ENCODE measurements at regions not wholly inside any gene's neighbourhood (a gene's known extent, or its start where the extent isn't known, plus 50 kb on each side); places are given as distances from the start of the nearest gene placed in this dataset.

GRCh38 chr6:139844907-139845306 lies 470.5 kb upstream of the CITED2 start:
- no peak for DNase-seq

GRCh38 chr6:139841794-139842215 lies 467.4 kb upstream of the CITED2 start:
- no peak for DNase-seq

GRCh38 chr6:139839506-139840156 lies 465.2 kb upstream of the CITED2 start:
- DNase-seq = no peak

DNA sequence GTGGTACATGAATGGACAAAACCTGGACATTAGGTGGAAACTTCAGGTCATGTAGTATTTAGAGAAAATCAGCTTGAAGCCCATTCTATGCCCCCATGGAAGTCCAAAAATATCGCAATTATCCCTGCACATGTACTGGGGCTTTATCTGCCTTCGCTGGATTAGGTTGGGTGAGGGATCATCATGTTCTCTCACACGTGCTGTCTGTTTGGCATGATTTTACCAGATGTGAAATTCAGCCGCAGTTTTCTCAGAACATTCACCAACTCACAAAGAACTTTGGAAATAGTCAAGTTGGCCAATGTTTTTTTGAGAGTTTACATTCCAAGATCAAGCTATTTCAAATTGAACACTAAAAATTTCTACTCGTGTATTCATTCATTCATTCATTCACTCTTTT lies 459.8 kb upstream of the CITED2 start:
- DNase-seq = no peak

GRCh38 chr6:139833592-139833991 lies 459.1 kb upstream of the CITED2 start:
- DNase-seq = no peak

DNA sequence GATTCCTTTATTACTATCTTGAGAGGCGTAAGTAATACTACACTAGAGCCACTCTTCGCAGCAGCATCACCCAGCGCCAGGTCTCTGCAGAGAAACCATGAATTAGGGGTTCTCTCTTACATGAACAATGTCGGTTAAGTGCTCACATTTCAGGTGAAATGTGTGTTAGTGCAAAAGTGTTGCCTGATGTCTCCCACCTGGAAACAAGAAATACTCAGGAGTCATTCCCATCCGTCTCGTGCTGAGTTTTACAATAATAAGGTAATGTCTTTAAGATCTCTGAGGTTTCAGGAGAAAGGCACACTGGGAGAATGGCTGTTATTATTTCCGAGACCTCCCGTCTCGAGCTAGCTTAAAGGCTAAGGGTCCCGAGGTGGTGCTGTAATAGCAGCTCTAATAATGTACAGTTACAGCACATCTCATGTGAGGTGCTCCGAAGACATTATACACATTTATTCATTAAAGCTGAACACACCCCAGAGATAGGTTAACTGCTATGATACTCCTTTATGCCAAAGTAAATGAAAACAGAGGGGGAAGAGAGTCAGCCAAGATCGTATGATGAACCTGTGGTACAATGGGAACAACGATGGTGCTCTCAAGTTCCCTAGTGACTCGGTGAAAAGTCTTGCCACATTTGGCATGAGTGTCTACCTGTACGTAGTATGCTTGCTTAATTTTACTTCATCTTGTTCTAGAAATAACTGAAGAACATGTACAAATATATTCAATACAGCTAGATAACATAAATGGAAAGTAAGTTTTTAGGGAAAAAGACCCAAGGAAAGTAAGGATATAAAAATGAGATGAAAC lies 458.3 kb upstream of the CITED2 start:
- no peak for DNase-seq

DNA sequence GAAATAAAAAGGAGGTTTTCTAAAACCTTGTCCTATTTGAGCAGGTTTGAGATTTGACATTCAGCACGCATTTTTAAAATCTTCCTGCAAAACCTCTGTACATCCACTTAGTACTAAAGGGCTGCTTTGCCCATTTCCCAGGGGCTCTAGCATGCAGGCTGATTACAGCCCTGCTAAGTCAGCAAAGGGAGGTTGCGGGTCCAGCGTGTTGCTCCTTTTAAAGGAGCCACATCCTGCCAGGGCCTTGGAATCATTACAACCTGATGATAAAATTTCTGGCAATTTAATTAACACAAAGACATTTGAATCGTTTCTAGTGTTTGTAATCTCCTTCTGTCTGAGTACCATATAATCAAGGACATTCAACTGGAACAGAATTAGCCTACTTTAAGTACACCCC lies 455.1 kb upstream of the CITED2 start:
- no peak for DNase-seq

- DNase-seq = no peak
Measured at GRCh38 chr6:139828751-139829519, 454.5 kb upstream of the CITED2 start.

DNA sequence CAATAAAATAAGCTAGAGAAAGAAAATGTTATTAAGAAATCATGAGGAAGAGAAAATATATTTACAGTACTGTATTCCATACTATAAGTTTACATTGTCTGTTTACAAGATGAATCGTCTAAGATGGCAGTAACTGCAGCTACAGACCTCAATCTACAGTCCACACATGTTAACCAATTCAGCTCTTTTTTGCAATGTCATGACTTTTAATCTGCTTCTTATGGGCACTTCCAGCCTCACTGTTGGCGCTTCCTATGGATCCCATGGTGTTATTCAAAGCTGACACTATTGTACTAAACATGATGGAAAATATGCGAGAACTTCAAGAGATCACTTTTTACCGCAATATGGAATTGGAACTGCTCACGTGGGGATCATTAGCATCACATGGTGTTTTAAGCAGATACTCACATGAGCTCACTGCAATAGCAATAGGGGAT lies 451.5 kb upstream of the CITED2 start:
- no peak for DNase-seq

DNA sequence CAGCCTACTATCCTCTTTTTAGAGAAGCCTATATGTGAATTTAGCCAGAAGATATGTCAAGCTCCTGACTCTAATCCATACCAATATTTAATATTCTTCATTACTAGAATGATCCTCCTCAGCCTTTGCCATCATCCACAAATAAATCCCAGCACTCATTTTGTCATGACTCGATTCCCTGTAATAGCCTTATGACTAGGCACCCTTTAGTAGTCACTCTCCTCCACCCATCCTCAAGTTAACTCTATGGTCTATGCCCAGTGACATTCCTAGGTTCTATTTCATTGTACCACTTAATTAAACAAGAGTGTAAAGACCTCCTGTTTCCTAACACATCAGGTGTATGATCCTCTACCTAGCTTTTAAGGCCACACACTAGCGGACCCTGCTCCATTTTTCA lies 450.4 kb upstream of the CITED2 start:
- no peak for DNase-seq

DNA sequence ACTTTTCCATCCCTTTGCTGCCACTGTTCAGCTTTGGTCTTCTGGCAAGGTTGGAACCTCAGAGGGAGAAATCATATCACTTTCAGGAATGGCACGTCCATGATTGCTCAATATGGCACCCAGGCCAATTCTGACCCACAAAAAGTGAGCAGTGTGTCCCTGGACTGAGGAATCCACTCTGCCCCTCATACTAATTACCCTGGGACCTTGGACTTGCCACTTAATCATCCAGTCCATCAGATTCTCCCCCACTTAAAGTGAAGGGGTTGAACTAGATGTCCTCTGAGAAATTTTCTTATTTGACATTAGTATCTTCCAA lies 449.3 kb upstream of the CITED2 start:
- DNase-seq = no peak

DNA sequence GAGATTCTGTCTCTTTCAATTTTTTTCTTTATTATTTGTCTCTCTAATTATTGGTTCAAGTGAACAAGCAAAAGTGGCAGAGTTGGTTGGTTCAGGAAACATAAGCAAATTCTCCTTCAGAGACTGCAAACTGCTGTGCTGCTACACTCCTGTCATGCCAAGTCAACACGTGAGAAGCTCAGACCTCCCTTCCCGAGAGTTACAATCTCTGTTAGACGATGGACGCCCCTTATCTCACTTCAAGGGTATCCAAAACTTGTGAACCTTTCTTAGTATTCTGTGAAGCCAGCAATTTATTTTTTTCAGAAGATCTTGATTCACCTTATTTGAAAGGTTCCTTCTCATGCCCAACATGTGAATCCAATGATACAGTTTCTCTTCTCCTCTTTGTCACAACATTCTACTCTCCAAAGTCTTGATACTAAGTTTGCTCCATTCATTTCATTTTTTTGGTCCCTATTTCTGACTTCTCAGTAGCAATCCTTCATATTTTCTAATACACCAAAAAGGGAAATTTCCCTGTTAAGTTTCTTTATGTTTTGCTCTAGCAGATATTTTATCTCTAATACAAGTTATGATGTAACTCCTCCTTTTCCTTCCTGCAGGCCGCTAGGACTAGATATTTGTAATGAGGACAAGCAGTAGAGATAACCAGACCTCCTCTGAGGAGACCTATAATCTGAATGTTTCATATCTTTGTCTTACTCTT lies 448.8 kb upstream of the CITED2 start:
- DNase-seq = no peak

DNA sequence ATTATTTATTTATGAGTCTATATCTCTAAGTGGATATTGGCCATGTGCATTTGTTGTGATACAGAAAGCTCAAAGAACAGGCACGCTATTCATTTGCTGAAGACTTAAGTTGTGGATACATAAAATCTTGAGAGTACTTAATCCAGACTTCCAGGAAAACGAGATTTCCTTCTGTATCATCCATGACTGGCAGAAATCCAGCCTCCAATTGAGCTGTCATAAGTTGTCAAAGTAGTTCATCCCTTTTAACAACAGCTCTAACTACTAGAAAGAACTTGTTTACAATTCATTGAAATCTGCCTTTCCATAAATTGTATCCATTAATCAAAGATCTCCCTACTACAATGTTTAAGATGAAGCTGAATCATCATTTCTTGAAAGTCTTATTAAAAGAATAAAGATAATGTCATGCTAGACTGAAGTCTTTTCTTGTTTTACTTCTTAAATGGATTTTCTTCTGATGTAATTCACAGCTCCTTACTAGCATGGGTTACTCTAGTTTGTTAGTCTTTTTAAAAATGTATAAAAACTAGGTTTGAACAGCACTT lies 447.3 kb upstream of the CITED2 start:
- DNase-seq = no peak

DNA sequence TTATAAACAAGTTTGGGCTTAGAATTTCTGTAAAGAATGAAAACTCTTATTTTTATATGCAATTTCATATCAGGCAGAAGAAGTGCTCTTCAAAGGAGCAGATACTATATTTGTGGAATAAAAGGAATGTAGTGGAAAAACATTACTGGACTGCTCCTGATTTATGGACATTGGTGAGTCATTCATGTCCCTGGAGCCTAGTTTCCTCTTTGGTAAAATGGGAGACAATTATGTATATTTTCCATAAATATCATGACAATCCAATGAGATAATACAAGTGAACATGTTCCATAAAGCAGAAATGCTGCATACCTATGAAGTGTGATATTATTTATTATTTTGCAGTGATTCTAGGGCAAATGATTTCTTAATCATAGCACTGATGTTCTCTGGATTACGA lies 445.8 kb upstream of the CITED2 start:
- DNase-seq = no peak

DNA sequence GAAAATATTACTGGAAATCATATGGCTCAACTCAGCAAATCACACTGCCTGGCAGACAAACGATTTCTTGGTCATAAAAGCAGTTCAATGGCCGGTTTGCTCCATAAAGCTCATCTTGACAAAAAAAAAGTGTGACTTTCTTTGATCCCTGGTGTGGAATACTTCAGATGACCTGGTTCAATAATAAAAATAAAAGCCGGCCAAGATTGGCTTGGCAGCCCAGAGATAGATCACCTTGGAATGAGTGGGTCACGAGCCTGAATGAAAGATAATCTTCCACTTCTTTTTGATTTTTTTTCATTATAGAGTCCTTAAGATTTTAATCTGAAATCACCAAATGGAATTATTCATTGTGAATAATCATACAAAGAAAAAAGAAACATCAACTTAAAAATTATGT lies 445.3 kb upstream of the CITED2 start:
- no peak for DNase-seq

GRCh38 chr6:139812939-139813338 lies 438.5 kb upstream of the CITED2 start:
- no peak for DNase-seq

DNA sequence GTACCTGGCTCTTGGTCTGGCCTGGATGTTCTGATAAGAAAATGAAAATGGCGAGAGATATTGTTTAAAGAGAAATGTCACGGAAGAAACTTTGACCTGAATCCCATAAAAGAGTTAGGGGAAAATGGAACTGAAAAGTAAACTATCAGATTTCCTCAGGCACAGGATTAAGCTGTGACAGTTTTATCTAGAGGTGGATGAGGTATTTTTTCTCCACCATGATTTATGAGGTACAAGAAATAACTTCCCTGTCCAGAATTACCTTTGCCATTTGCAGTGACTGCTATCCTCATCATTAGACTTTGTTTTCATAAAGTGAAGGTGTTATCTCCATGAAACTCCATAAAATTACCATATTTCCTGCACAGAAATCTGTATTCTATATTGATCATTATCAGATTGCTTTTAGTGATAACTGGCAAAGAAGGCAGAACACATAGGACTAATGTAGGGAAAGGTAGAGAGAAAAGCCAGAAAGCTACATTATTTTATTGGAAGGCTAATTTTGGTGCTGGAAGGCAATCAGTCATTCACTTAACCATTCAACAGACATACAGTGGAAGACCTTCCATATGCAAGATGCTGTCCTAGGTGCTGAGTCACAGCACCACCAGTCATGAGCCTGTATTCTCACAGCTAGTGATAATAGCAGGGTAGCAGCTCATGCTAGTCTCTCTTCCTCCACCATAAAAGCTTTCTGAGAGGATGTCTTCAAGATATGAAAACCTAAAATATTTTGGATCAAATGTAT lies 427.3 kb upstream of the CITED2 start:
- DNase-seq = no peak

- no peak for DNase-seq
Measured at GRCh38 chr6:139800837-139801236, 426.4 kb upstream of the CITED2 start.

GRCh38 chr6:139790527-139790926 lies 416.1 kb upstream of the CITED2 start:
- no peak for DNase-seq

DNA sequence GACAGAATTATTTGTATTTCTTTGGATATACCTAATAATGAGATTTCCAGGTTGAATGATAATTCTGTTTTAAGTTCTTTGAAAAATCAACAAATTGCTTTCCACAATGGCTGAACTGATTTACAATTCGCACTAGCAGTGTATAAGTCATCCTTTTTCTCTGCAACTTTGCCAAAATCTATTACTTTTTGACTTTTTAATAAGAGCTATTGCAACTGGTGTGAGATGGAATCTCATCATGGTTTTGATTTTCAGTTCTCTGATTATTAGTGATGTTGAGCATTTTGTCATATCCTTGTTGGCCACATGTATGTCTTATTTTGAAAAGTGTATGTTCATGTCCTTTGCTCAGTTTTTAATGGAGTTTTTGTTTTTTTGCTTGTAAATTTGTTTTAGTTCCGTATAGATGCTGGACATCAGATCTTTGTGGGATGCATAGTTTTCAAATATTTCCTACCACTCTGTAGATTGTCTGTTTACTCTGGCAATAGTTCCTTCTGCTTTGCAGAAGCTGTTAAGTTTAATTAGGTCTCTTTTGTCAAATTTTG lies 409.8 kb upstream of the CITED2 start:
- DNase-seq = no peak

GRCh38 chr6:139779988-139780774 lies 405.7 kb upstream of the CITED2 start:
- DNase-seq = no peak

All from activated CD8-positive, alpha-beta memory T cell treated with anti-CD3 and anti-CD28 coated beads for 24 hours (primary cell).